ENCODE measurements at regions not wholly inside any gene's neighbourhood (a gene's known extent, or its start where the extent isn't known, plus 50 kb on each side); places are given as distances from the start of the nearest gene placed in this dataset.

GRCh38 chr3:182244222-182244971, 532.7 kb downstream of the SOX2 start:
- TF ChIP-seq CTCF (IDR thresholded peaks at IDR 0.05) = no peak
- TF ChIP-seq POLR2A (IDR thresholded peaks at IDR 0.05) = no peak

All from vagina (tissue), 2 donors.